B cell (primary cell): ENCODE measurements at regions not wholly inside any gene's neighbourhood (a gene's known extent, or its start where the extent isn't known, plus 50 kb on each side); places are given as distances from the start of the nearest gene placed in this dataset.

Experiments used
- CTCF ChIP-seq: fragments of 200-600 bp; IDR thresholded peaks from one replicate; pipeline ENCODE4 v1.8.0; 2022; ENCODE audit warnings: antibody characterized with exemption, mild to moderate bottlenecking
- EZH2 ChIP-seq: IDR thresholded peaks from 2 replicates; pipeline ENCODE4 v1.6.1; 2012; ENCODE audit warnings: borderline replicate concordance, low read depth, mild to moderate bottlenecking, moderate library complexity, low read length; ENCODE audit not compliant: insufficient read depth, poor library complexity, severe bottlenecking

- TF ChIP-seq CTCF (no peak), EZH2 (no peak)
These were observed 962.3 kb upstream of the RAG2 start for GRCh38 chr11:37560346-37560745.
